ENCODE measurements at regions not wholly inside any gene's neighbourhood (a gene's known extent, or its start where the extent isn't known, plus 50 kb on each side); places are given as distances from the start of the nearest gene placed in this dataset.

DNA sequence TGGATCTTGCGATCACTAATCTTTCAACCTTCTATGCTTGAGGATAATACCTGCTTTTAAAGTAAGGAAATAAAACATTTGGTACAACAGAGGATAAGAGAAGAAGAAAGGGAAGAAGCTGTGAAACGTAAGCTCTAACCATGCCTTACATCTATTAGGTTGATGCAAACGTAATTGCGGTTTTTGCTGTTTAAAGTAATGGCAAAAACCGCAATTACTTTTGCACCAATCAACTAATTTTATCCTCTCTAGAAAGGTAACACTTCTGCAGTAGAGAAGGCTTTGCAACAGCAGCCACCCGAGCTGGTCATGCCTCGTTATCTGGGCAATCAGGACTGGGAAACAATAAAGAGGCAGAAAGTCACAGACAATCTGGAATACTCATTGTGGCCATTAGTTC is 224.1 kb downstream of the MED10 start:
- Histone ChIP-seq H3K9me3 (ENCODE audit: control insufficient read depth, low read depth, low read length) (no peaks in the 10 kb centered on the region), H3K4me3 (ENCODE audit: low read length) (no peak overlapping the region), H3K4me1 (ENCODE audit: control insufficient read depth, low read depth, low read length) (no peaks in the 10 kb centered on the region), H3K36me3 (ENCODE audit: control insufficient read depth, low read depth, low read length) (no peaks in the 10 kb centered on the region), H3K27ac (ENCODE audit: low read length) (no peak overlapping the region), H3K27me3 (ENCODE audit: control insufficient read depth, insufficient read depth, low read length) (no peaks in the 10 kb centered on the region), H3K9ac (ENCODE audit: low read length) (no peak overlapping the region)

DNA sequence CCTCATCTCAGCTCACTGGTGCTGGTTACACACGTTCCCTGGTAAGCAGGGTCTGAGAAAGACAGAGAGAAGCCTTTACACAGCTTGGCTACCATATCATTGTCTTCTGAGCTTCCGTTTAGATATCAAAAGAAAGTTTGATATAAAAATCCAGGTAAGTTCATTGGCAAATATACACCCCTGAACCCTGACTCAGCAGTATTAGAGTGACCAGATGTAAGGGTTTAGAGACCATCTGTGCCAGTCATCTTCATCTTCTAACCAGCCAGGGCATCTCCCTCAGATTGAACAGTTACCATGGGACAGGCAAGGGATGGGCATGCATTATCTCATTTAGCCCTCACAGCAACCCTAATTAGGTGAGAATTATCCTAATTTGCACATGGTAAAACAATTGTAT is 232.1 kb downstream of the MED10 start:
- H3K4me3 ChIP-seq (ENCODE audit: low read length) = no peak overlapping the region
- H3K9ac ChIP-seq (ENCODE audit: low read length) = no peak overlapping the region
- H3K4me1 ChIP-seq (ENCODE audit: control insufficient read depth, low read depth, low read length) = no peaks in the 10 kb centered on the region
- no peak overlapping the region for H3K27ac ChIP-seq (ENCODE audit: low read length)
- H3K36me3 ChIP-seq (ENCODE audit: control insufficient read depth, low read depth, low read length) = no peaks in the 10 kb centered on the region
- no peaks in the 10 kb centered on the region for H3K9me3 ChIP-seq (ENCODE audit: control insufficient read depth, low read depth, low read length)
- H3K27me3 ChIP-seq (ENCODE audit: control insufficient read depth, insufficient read depth, low read length) = no peaks in the 10 kb centered on the region

DNA sequence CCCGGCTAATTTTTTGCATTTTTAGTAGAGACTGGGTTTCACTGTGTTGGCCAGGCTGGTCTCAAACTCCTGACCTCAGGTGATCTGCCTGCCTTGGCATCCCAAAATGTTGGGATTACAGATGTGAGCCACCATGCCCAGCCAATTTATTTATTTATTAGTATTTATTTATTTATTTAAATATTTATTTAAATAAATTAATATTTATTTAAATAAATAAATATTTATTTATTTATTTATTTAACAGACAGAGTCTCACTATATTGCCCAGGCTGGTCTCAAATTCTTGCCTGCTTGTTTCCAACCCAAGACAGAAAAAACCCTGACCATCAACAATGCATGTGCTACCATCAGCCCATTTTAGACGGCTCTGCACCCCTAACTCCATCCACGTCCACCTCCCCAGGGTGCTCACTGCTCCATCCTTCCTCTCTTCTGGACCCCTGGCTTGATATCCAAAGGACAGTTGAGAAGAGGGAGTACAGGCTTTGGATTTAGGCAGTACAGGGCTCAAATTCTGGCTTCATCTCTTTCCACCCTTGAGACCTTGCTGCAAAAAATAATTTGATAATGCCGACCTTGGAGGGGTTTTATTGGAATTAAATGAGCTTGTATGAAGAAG is 232.6 kb downstream of the MED10 start:
- Histone ChIP-seq H3K4me1 (ENCODE audit: control insufficient read depth, low read depth, low read length) (no peaks in the 10 kb centered on the region), H3K4me3 (ENCODE audit: low read length) (no peak overlapping the region), H3K9ac (ENCODE audit: low read length) (no peak overlapping the region), H3K27me3 (ENCODE audit: control insufficient read depth, insufficient read depth, low read length) (no peaks in the 10 kb centered on the region), H3K27ac (ENCODE audit: low read length) (no peak overlapping the region), H3K36me3 (ENCODE audit: control insufficient read depth, low read depth, low read length) (no peaks in the 10 kb centered on the region), H3K9me3 (ENCODE audit: control insufficient read depth, low read depth, low read length) (no peaks in the 10 kb centered on the region)

DNA sequence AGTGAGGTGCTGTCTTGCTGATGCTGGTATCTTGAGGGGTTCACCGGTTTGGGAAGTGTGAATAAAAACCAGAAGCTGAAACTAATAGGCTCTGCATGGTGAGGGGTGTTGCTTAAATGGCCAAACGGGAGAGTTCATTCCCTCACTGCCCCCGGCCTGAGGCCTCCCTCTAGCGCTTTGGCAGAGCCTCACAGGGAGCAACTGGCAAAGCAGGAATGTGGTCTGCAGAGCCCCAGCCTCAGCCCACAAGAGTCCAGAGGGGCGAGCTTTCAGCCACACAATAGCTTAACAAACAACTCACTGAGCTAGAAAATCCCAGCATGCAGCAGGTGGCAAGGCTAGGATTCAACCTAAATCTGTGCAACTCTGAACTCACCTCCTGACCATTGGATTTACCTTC is 234.8 kb downstream of the MED10 start:
- Histone ChIP-seq H3K9me3 (ENCODE audit: control insufficient read depth, low read depth, low read length) (no peaks in the 10 kb centered on the region), H3K4me1 (ENCODE audit: control insufficient read depth, low read depth, low read length) (no peaks in the 10 kb centered on the region), H3K27me3 (ENCODE audit: control insufficient read depth, insufficient read depth, low read length) (no peaks in the 10 kb centered on the region), H3K9ac (ENCODE audit: low read length) (no peak overlapping the region), H3K36me3 (ENCODE audit: control insufficient read depth, low read depth, low read length) (no peaks in the 10 kb centered on the region), H3K4me3 (ENCODE audit: low read length) (no peak overlapping the region), H3K27ac (ENCODE audit: low read length) (no peak overlapping the region)

DNA sequence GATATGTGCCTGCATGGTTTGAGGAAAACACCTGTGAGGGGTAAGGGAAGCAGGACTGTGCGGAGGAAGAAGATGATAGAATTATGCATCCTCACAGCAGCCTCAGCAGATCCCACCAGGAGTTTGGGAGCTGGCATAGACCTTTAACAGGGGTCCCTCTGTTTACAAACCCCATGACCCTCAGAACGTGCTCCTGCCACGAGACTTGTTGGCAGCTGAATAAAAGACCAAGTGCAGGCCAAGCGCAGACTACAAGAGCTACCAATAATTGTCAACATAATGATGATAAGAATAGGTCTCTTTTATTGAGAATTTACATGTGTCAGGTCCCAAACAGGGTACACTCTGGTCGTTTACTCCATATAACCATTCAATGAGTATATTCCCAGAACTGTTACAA is 236.0 kb downstream of the MED10 start:
- H3K27ac ChIP-seq (ENCODE audit: low read length) = no peak overlapping the region
- H3K36me3 ChIP-seq (ENCODE audit: control insufficient read depth, low read depth, low read length) = no peaks in the 10 kb centered on the region
- no peak overlapping the region for H3K9ac ChIP-seq (ENCODE audit: low read length)
- H3K4me1 ChIP-seq (ENCODE audit: control insufficient read depth, low read depth, low read length) = no peaks in the 10 kb centered on the region
- H3K27me3 ChIP-seq (ENCODE audit: control insufficient read depth, insufficient read depth, low read length) = no peaks in the 10 kb centered on the region
- H3K9me3 ChIP-seq (ENCODE audit: control insufficient read depth, low read depth, low read length) = no peaks in the 10 kb centered on the region
- H3K4me3 ChIP-seq (ENCODE audit: low read length) = no peak overlapping the region

DNA sequence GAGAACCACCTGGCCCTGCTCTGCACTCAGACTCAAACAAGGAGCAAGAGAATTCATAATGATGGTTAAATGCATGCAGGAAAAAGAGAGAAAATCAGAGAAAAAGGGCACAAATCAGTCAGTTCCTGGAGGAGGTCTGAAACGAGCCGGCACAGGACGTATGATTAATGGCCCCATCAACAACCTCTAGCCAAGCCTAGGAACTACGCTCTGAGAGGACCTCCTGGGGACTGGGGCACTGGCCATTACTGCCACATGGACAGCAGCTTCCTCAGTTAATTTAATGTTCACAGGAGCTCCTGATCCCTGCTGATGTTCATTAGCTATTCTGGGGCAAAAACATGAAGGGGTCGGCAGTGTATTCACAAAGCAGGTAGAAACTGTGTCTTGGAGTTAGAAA is 238.1 kb downstream of the MED10 start:
- no peaks in the 10 kb centered on the region for H3K27me3 ChIP-seq (ENCODE audit: control insufficient read depth, insufficient read depth, low read length)
- no peaks in the 10 kb centered on the region for H3K9me3 ChIP-seq (ENCODE audit: control insufficient read depth, low read depth, low read length)
- H3K4me1 ChIP-seq (ENCODE audit: control insufficient read depth, low read depth, low read length) = no peaks in the 10 kb centered on the region

DNA sequence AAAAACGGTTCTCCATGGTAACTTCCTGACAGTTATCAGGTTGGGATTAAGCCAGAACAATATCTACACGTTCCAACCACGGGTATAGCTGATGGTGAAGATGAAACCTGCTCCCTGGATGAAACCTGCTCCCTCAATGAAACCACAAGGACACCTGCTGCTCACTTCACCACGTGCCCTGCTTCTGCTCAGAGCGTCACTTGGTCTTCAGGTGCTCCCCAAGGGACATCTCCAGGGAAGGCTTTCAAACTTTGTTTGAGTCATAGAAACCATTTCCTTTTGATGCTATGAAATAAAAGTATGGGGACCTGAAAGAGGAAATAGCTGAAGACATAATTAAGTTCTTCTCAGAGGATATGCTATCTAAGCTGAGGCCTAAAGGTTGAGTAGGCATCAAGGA is 242.4 kb downstream of the MED10 start:
- Histone ChIP-seq H3K9me3 (ENCODE audit: control insufficient read depth, low read depth, low read length) (no peaks in the 10 kb centered on the region), H3K27me3 (ENCODE audit: control insufficient read depth, insufficient read depth, low read length) (no peaks in the 10 kb centered on the region), H3K36me3 (ENCODE audit: control insufficient read depth, low read depth, low read length) (no peaks in the 10 kb centered on the region), H3K4me1 (ENCODE audit: control insufficient read depth, low read depth, low read length) (peaks cover 3% of the 10 kb centered on the region), H3K9ac (ENCODE audit: low read length) (no peak overlapping the region), H3K4me3 (ENCODE audit: low read length) (no peak overlapping the region), H3K27ac (ENCODE audit: low read length) (no peak overlapping the region)

More for the DNA sequence above, 238.1 kb downstream of the MED10 start:
- Histone ChIP-seq H3K9ac (ENCODE audit: low read length) (no peak overlapping the region), H3K4me3 (ENCODE audit: low read length) (no peak overlapping the region), H3K27ac (ENCODE audit: low read length) (no peak overlapping the region), H3K36me3 (ENCODE audit: control insufficient read depth, low read depth, low read length) (no peaks in the 10 kb centered on the region)

DNA sequence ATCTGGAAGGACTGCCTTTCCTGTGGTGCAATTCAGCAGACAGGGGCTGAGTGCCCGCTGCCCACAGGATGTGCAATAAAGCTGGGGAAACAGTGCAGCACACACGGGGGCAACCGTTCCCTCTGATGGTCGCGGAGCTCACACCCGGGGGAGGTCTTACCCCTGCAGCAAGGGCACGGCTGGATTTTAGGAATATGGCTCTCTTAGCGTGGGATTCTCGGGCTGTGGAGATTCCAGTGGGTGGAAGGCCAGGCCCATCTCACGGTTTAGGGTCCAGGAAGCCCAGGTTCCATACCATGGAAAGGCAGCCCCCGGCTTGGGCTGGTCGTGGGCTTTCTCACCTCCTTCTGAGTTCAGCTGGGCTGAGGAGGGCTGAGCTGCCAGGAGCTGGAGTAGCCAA is 244.1 kb downstream of the MED10 start:
- Histone ChIP-seq H3K4me3 (ENCODE audit: low read length) (no peak overlapping the region), H3K4me1 (ENCODE audit: control insufficient read depth, low read depth, low read length) (peaks cover 3% of the 10 kb centered on the region), H3K36me3 (ENCODE audit: control insufficient read depth, low read depth, low read length) (no peaks in the 10 kb centered on the region), H3K9ac (ENCODE audit: low read length) (no peak overlapping the region), H3K27me3 (ENCODE audit: control insufficient read depth, insufficient read depth, low read length) (no peaks in the 10 kb centered on the region), H3K9me3 (ENCODE audit: control insufficient read depth, low read depth, low read length) (no peaks in the 10 kb centered on the region), H3K27ac (ENCODE audit: low read length) (no peak overlapping the region)

DNA sequence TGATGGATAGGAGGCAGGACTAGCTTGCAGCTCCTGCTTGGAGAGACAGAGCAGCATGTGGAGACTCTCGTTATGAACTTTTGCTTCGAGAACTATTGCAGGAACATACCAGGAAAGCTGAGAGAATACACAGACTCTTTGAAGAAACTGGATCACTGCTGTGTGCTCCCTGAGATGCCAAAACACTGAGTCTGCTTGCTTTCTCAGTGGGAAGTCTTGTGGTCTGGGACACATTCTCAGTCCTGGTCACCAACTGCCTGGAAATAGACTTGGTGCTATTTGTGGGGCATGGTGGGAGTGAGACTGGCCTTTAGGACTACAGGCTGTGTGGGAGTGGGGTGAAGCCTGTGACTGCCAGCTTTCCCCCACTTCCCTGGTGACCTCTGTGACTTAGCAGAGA is 252.6 kb downstream of the MED10 start:
- Histone ChIP-seq H3K36me3 (ENCODE audit: control insufficient read depth, low read depth, low read length) (no peaks in the 10 kb centered on the region), H3K27me3 (ENCODE audit: control insufficient read depth, insufficient read depth, low read length) (no peaks in the 10 kb centered on the region), H3K9me3 (ENCODE audit: control insufficient read depth, low read depth, low read length) (peaks cover 2% of the 10 kb centered on the region), H3K4me1 (ENCODE audit: control insufficient read depth, low read depth, low read length) (no peaks in the 10 kb centered on the region), H3K27ac (ENCODE audit: low read length) (no peak overlapping the region), H3K4me3 (ENCODE audit: low read length) (no peak overlapping the region), H3K9ac (ENCODE audit: low read length) (no peak overlapping the region)

DNA sequence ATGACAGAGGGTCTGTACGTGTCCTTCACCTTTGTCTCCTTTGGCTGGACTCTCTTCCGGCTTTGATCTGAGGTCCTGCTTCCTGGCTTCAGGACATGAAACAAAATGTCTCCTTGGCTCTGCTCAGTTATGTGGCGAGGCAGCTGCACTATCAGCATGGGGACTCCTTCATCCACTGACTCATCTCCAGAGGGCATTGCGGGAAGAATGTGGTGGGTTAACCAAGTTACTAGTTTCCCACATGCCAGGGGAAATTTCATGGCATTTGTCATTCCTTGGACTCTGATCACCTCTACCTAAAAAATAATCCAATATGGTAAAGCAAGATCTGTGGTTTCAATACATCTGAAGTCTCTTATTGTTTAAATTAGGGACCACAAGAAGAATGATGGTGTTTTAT is 259.7 kb downstream of the MED10 start:
- no peaks in the 10 kb centered on the region for H3K4me1 ChIP-seq (ENCODE audit: control insufficient read depth, low read depth, low read length)
- peaks cover 2% of the 10 kb centered on the region for H3K9me3 ChIP-seq (ENCODE audit: control insufficient read depth, low read depth, low read length)
- no peak overlapping the region for H3K27ac ChIP-seq (ENCODE audit: low read length)
- H3K27me3 ChIP-seq (ENCODE audit: control insufficient read depth, insufficient read depth, low read length) = no peaks in the 10 kb centered on the region
- H3K36me3 ChIP-seq (ENCODE audit: control insufficient read depth, low read depth, low read length) = no peaks in the 10 kb centered on the region
- H3K4me3 ChIP-seq (ENCODE audit: low read length) = no peak overlapping the region
- no peak overlapping the region for H3K9ac ChIP-seq (ENCODE audit: low read length)

DNA sequence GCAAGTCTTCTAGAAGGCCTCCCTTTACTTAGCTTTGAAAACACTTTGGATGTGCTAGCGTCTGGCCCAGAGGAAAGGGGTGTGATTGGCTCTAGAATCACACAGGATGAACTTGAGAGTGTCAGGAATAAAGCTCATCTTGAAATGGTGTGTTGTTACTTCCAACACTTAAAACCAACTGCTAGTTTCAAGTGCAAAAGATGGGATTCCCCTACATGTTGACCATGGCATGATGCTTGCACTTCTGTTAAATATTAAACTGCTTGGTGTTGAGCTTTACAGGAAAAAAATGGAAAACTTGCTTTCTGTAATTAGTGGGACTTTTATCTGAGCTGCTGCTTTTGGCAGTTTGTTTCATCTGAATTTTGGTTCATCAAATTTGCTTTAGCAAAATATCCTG is 261.1 kb downstream of the MED10 start:
- H3K27ac ChIP-seq (ENCODE audit: low read length) = no peak overlapping the region
- H3K4me3 ChIP-seq (ENCODE audit: low read length) = no peak overlapping the region
- no peaks in the 10 kb centered on the region for H3K9me3 ChIP-seq (ENCODE audit: control insufficient read depth, low read depth, low read length)
- H3K9ac ChIP-seq (ENCODE audit: low read length) = no peak overlapping the region
- H3K36me3 ChIP-seq (ENCODE audit: control insufficient read depth, low read depth, low read length) = no peaks in the 10 kb centered on the region
- H3K4me1 ChIP-seq (ENCODE audit: control insufficient read depth, low read depth, low read length) = no peaks in the 10 kb centered on the region
- H3K27me3 ChIP-seq (ENCODE audit: control insufficient read depth, insufficient read depth, low read length) = no peaks in the 10 kb centered on the region

DNA sequence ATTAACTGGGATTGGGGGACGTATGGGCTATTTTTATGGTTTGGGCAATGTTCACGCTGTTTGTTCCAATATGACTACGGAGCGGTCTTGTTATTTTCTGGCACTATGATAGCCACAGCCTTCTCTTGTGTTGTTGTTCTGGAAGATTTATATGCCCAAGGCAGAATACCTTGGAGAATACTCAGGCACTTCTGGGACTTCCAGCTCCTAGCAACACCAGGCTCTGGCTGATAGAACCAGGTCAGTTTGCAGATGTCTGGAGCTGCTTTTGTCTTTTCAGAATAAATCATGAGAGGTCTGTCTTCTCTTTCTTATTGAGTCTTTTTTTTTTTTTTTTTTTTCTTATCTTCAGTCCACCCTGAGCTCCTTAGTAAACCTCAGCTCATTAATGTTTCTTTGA is 262.5 kb downstream of the MED10 start:
- Histone ChIP-seq H3K27me3 (ENCODE audit: control insufficient read depth, insufficient read depth, low read length) (no peaks in the 10 kb centered on the region), H3K9ac (ENCODE audit: low read length) (no peak overlapping the region), H3K9me3 (ENCODE audit: control insufficient read depth, low read depth, low read length) (no peaks in the 10 kb centered on the region), H3K4me1 (ENCODE audit: control insufficient read depth, low read depth, low read length) (no peaks in the 10 kb centered on the region), H3K36me3 (ENCODE audit: control insufficient read depth, low read depth, low read length) (no peaks in the 10 kb centered on the region), H3K4me3 (ENCODE audit: low read length) (no peak overlapping the region), H3K27ac (ENCODE audit: low read length) (no peak overlapping the region)
